A673 (cell line): ENCODE measurements at regions not wholly inside any gene's neighbourhood (a gene's known extent, or its start where the extent isn't known, plus 50 kb on each side); places are given as distances from the start of the nearest gene placed in this dataset.
"Not testable (repeated sequence)": the region's sequence is repeated elsewhere in the genome, so short reads cannot be mapped to it uniquely, and the experiment has no call there.

ENCODE experiments used
- BruUV-seq: library from RNA; stranded (reverse); fragments of 400-500 nt; replicated peaks from 2 replicates; lab custom pipeline; 2021; lab: Mats Ljungman, UMichigan
- CTCF ChIA-PET: fragments of 300-600 bp; sonication (Branson Sonifier 250); formaldehyde crosslinking; loops from one replicate; lab custom pipeline; 2022; ENCODE audit warnings: antibody characterized with exemption; lab: Charles Lee
- POLR2A ChIA-PET: fragments of 300-600 bp; sonication (Branson Sonifier 250); formaldehyde crosslinking; loops from one replicate; lab custom pipeline; 2022; ENCODE audit warnings: antibody characterized with exemption; ENCODE audit not compliant: low non-redundant PET; lab: Charles Lee
- DNase-seq: peaks from one replicate; pipeline ENCODE4 v3.0.0-alpha.2; 2015; ENCODE audit warnings: low spot score
- H3K27ac ChIP-seq: fragments of 200-600 bp; sonication (generic); 2 replicates; pipeline ENCODE4 v1.5.1; 2016; ENCODE audit warnings: mixed run types, low read depth, mild to moderate bottlenecking, mixed read lengths, antibody characterized with exemption, low read length; ENCODE audit not compliant: poor library complexity, severe bottlenecking
- H3K27me3 ChIP-seq: fragments of 200-600 bp; sonication (generic); replicated peaks from 2 replicates; pipeline ENCODE4 v1.6.1; 2017; ENCODE audit warnings: mixed run types, low read depth, mild to moderate bottlenecking, mixed read lengths, antibody characterized with exemption, low read length; ENCODE audit not compliant: insufficient read depth, poor library complexity
- H3K36me3 ChIP-seq: fragments of 200-600 bp; sonication (generic); 2 replicates; pipeline ENCODE4 v1.6.1; 2016; ENCODE audit warnings: mixed run types, mild to moderate bottlenecking, mixed read lengths, antibody characterized with exemption, low read length; ENCODE audit not compliant: insufficient read depth, poor library complexity, severe bottlenecking
- H3K4me1 ChIP-seq: fragments of 200-600 bp; sonication (generic); 2 replicates; pipeline ENCODE4 v1.6.1; 2017; ENCODE audit warnings: mixed run types, mild to moderate bottlenecking, mixed read lengths, antibody characterized with exemption, low read length; ENCODE audit not compliant: insufficient read depth, poor library complexity, severe bottlenecking
- H3K4me3 ChIP-seq: fragments of 200-600 bp; sonication (generic); 2 replicates; pipeline ENCODE4 v1.5.1; 2016; ENCODE audit warnings: low read depth, mixed run types, mild to moderate bottlenecking, mixed read lengths, low read length; ENCODE audit not compliant: poor library complexity, severe bottlenecking
- H3K9me3 ChIP-seq: fragments of 200-600 bp; sonication (generic); 2 replicates; pipeline ENCODE4 v1.6.1; 2016; ENCODE audit warnings: mixed run types, low read depth, mild to moderate bottlenecking, mixed read lengths, antibody characterized with exemption, low read length; ENCODE audit not compliant: poor library complexity, severe bottlenecking
- EZH2 ChIP-seq: fragments of 200-600 bp; sonication (generic); IDR thresholded peaks from 2 replicates; pipeline ENCODE4 v1.6.1; 2017; ENCODE audit warnings: borderline replicate concordance, low read depth, mild to moderate bottlenecking, mixed read lengths, antibody characterized with exemption, low read length; ENCODE audit not compliant: poor library complexity, severe bottlenecking
- intact Hi-C: fragments of 100-400 bp; cut with micrococcal nuclease; formaldehyde crosslinking; loops from one replicate; pipeline ENCODE4 v1.10.0; 2022; ENCODE audit not compliant: unreplicated experiment
- TF ChIP-seq, protein P1 (sequence below): fragments of 300-800, 200-600 bp; sonication (generic); conservative IDR thresholded peaks from 2 replicates; pipeline ENCODE4 v1.5.1; 2017; ENCODE audit warnings: low read depth, mild to moderate bottlenecking, antibody characterized with exemption, low read length, moderate library complexity, mixed read lengths

DNA sequence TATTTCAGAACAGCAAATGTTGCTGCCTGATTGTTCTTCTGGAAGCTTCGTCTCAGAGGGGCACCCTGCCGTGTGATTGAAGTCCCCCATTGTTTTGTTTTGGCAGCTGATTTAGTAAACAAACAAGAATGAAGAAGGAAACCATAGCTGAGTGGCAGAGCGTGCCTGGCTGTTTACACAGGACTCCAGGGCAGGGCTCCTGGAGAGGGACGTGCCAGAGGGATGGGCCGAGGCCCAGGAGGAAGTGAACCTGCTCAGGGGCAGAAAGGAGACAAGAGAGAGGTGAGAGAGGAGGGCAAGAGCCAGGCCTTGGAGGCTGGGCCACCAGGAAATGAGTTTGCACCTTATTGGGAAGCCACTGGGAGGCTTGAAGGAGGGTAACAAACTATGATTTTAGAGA, 85.5 kb upstream of the B3GAT1 start:
- Histone ChIP-seq H3K36me3 (no peaks in the 10 kb centered on the region), H3K4me1 (no peaks in the 10 kb centered on the region), H3K27me3 (no peaks in the 10 kb centered on the region), H3K4me3 (no peak overlapping the region), H3K9me3 (no peaks in the 10 kb centered on the region), H3K27ac (no peak overlapping the region)
- DNase-seq: no peak
- CTCF ChIA-PET: no interaction called here
- no TSS peak for BruUV-seq
- TF ChIP-seq, protein P1, sequence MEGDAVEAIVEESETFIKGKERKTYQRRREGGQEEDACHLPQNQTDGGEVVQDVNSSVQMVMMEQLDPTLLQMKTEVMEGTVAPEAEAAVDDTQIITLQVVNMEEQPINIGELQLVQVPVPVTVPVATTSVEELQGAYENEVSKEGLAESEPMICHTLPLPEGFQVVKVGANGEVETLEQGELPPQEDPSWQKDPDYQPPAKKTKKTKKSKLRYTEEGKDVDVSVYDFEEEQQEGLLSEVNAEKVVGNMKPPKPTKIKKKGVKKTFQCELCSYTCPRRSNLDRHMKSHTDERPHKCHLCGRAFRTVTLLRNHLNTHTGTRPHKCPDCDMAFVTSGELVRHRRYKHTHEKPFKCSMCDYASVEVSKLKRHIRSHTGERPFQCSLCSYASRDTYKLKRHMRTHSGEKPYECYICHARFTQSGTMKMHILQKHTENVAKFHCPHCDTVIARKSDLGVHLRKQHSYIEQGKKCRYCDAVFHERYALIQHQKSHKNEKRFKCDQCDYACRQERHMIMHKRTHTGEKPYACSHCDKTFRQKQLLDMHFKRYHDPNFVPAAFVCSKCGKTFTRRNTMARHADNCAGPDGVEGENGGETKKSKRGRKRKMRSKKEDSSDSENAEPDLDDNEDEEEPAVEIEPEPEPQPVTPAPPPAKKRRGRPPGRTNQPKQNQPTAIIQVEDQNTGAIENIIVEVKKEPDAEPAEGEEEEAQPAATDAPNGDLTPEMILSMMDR: no peak
- no peak for TF ChIP-seq EZH2
- POLR2A ChIA-PET: no interaction called here
- intact Hi-C loops: no loop called here

DNA sequence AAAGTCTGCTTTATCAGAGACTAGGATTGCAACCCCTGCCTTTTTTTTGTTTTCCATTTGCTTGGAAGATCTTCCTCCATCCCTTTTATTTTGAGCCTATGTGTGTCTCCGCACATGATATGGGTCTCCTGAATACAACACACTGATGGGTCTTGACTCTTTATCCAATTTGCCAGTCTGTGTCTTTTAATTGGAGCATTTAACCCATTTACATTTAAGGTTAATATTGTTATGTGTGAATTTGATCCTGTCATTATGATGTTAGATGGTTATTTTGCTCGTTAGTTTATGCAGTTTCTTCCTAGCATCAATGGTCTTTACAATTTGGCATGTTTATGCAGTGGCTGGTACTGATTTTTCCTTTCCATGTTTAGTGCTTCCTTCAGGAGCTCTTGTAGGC, 84.0 kb upstream of the B3GAT1 start:
- H3K27me3 ChIP-seq, H3K27ac ChIP-seq, intact Hi-C loops, H3K9me3 ChIP-seq, CTCF ChIA-PET, DNase-seq, H3K4me3 ChIP-seq, POLR2A ChIA-PET, H3K36me3 ChIP-seq, BruUV-seq, H3K4me1 ChIP-seq: not testable (repeated sequence)

DNA sequence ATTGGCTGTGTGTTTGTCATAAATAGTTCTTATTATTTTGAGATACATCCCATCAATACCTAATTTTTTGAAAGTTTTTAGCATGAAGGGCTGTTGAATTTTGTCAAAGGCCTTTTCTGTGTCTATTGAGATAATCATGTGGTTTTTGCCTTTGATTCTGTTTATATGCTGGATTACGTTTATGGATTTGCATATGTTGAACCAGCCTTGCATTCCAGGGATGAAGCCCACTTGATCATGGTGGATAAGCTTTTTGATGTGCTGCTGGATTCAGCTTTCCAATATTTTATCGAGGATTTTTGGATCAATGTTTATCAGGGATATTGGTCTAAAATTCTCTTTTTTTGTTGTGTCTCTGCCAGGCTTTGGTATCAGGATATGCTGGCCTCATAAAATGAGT, 82.4 kb upstream of the B3GAT1 start:
- H3K4me3 ChIP-seq, H3K9me3 ChIP-seq, BruUV-seq, POLR2A ChIA-PET, H3K36me3 ChIP-seq, intact Hi-C loops, DNase-seq, H3K4me1 ChIP-seq, H3K27me3 ChIP-seq, CTCF ChIA-PET, H3K27ac ChIP-seq: not testable (repeated sequence)

DNA sequence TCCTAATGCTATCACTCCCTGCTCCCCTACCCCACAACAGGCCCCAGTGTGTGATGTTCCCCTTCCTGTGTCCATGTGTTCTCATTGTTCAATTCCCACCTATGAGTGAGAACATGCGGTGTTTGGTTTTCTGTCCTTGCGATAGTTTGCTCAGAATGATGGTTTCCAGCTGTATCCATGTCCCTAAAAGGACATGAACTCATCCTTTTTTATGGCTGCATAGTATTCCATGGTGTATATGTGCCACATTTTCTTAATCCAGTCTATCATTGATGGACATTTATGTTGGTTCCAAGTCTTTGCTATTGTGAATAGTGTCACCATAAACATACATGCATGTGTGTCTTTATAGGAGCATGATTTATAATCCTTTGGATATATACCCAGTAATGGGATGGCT, 80.4 kb upstream of the B3GAT1 start:
- CTCF ChIA-PET, BruUV-seq, H3K4me1 ChIP-seq, H3K36me3 ChIP-seq, POLR2A ChIA-PET, H3K4me3 ChIP-seq, H3K9me3 ChIP-seq, DNase-seq, H3K27ac ChIP-seq, H3K27me3 ChIP-seq, intact Hi-C loops: not testable (repeated sequence)

DNA sequence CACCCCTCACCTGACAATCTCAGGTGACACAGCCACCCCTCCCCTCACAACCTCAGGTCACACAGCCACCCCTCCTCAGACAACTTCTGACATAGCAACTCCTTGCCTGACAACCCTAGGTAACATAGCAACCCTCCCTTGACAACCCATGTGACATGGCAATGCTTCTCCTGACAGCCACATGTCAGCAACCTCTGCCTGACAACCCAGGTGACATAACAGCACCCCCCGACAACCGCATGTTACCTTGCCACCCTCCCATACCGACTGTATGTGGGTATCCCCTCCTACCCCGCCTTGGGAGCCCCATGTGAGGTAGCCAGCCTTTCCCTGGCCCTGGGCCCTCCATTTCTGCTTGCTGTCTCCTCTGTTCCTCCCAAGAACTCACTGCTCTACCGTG, 77.7 kb upstream of the B3GAT1 start:
- no TSS peak for BruUV-seq
- Histone ChIP-seq H3K4me3 (no peak overlapping the region), H3K27me3 (no peaks in the 10 kb centered on the region), H3K36me3 (no peaks in the 10 kb centered on the region), H3K27ac (no peak overlapping the region), H3K4me1 (no peaks in the 10 kb centered on the region), H3K9me3 (no peaks in the 10 kb centered on the region)
- TF ChIP-seq EZH2: no peak
- TF ChIP-seq, protein P1: no peak
- no peak for DNase-seq
- POLR2A ChIA-PET: no interaction called here
- intact Hi-C loops: no loop called here
- CTCF ChIA-PET: no interaction called here
